Kidney (tissue), 13 donors: ENCODE measurements at regions not wholly inside any gene's neighbourhood (a gene's known extent, or its start where the extent isn't known, plus 50 kb on each side); places are given as distances from the start of the nearest gene placed in this dataset.
A peak's percentile ranks its signal among the peaks of the same experiment; 100 is the strongest.
"Not testable (repeated sequence)": the region's sequence is repeated elsewhere in the genome, so short reads cannot be mapped to it uniquely, and the experiment has no call there.

Source experiments
- DNase-seq, 5 donors: peaks; one replicate each; pipeline ENCODE4 v3.0.0-alpha.2; 2013 to 2020
- FAIRE-seq: peaks from 2 replicates; lab custom pipeline; 2012; peaks lifted over from hg19 to GRCh38; lab: Jason Lieb, UNC
- H3K27ac ChIP-seq, 2 donors: one replicate each; pipeline ENCODE4 v1.7.0; 2013; ENCODE audit warnings: low read depth in 2 of 2, low read length in 2 of 2, inconsistent platforms in 1 of 2
- H3K27me3 ChIP-seq: one replicate; pipeline ENCODE4 v1.7.1; 2013; ENCODE audit warnings: low read length, inconsistent platforms; ENCODE audit not compliant: control insufficient read depth, insufficient read depth
- H3K36me3 ChIP-seq, 3 donors: one replicate each; pipeline versions ENCODE4 v1.7.0 to v1.7.1; 2013; ENCODE audit warnings: low read length in 3 of 3, control low read depth in 1 of 3, inconsistent platforms in 1 of 3; ENCODE audit not compliant: insufficient read depth in 3 of 3, control insufficient read depth in 2 of 3
- H3K4me1 ChIP-seq, 3 donors: one replicate each; pipeline versions ENCODE4 v1.7.0 to v1.7.1; 2013; ENCODE audit warnings: low read length in 3 of 3, inconsistent platforms in 1 of 3, low read depth in 1 of 3; ENCODE audit not compliant: control insufficient read depth in 2 of 3, insufficient read depth in 2 of 3
- H3K4me3 ChIP-seq, 3 donors: one replicate each; pipeline versions ENCODE4 v1.7.0 to v1.8.1; 2013; ENCODE audit warnings: low read length in 3 of 3, control low read depth in 1 of 3, inconsistent platforms in 1 of 3
- H3K9ac ChIP-seq, 3 donors: one replicate each; pipeline versions ENCODE4 v1.7.0 to v1.7.1; 2013; ENCODE audit warnings: low read length in 3 of 3, control low read depth in 1 of 3, inconsistent platforms in 1 of 3
- H3K9me3 ChIP-seq, 3 donors: one replicate each; pipeline versions ENCODE4 v1.7.0 to v1.7.1; 2013; ENCODE audit warnings: low read length in 3 of 3, control low read depth in 1 of 3, inconsistent platforms in 1 of 3; ENCODE audit not compliant: control insufficient read depth in 2 of 3, insufficient read depth in 1 of 3
- CTCF ChIP-seq: IDR thresholded peaks from 3 replicates; pipeline ENCODE4 v1.5.1; 2012; ENCODE audit warnings: mild to moderate bottlenecking, moderate library complexity, borderline replicate concordance; ENCODE audit not compliant: insufficient read depth; ENCODE audit errors: extremely low read depth
- intact Hi-C: fragments of 100-400 bp; cut with DNase I; formaldehyde crosslinking; loops from one replicate; pipeline ENCODE4 v1.11.1; 2022
- donor health status: control.
- donor health status: control.
- donor health status: control.
- donor health status: control.
- donor health status: control.
- donor health status: DM: yes; HTN: yes; CAD: no.
- donor health status: Normal renal cell carcinoma (clear cell type).

GRCh38 chrX:38954520-38954919, 153.3 kb downstream of the MID1IP1 start:
- no peaks in the 10 kb centered on the region for H3K4me1 ChIP-seq
- no peak overlapping the region for H3K27ac ChIP-seq
- no peak overlapping the region for H3K4me3 ChIP-seq
- H3K9me3 ChIP-seq, result no peaks in the 10 kb centered on the region
- H3K36me3 ChIP-seq, result no peaks in the 10 kb centered on the region
- intact Hi-C loops, result no loop called here
- H3K9ac ChIP-seq, result no peak overlapping the region
- no peaks in the 10 kb centered on the region for H3K27me3 ChIP-seq
- no peak for TF ChIP-seq CTCF
- DNase-seq, result no peak
- no peak for FAIRE-seq

- Histone ChIP-seq H3K9ac (no peak overlapping the region), H3K4me3 (no peak overlapping the region), H3K4me1 (peaks cover 0 to 3% (median 0%) of the 10 kb centered on the region in 3 donors), H3K27ac (no peak overlapping the region), H3K9me3 (no peaks in the 10 kb centered on the region), H3K36me3 (no peaks in the 10 kb centered on the region), H3K27me3 (no peaks in the 10 kb centered on the region)
- DNase-seq (peak in 3 of 5 donors; percentile 24 to 31 (median 26)), FAIRE-seq (no peak)
- intact Hi-C loops, result no loop called here
- no peak for TF ChIP-seq CTCF
Observed at GRCh38 chrX:38959736-38960135, 158.5 kb downstream of the MID1IP1 start.

DNA sequence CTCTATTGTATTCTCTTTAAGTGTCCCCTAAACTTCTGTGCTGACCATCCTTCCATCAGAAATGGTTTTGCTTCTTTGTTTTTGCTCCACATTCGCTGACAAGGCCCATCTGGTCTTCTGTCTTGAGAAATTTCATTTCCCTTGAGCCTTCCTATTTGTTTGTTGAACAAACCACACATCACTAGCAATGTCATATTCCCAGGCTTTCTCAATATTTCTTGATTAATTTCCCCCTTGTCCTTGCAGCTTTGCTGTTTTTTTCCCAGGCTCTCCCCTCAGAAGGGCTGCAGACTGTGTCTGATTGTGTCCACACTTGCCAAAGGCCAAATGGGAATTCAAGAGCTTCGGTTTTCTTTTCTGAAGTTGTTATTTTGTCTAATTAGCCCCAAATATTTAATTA, 158.9 kb downstream of the MID1IP1 start:
- FAIRE-seq (no peak), DNase-seq (peak in 2 of 5 donors; percentile 32 to 68)
- Histone ChIP-seq H3K4me3 (no peak overlapping the region), H3K4me1 (peaks cover 0 to 3% (median 0%) of the 10 kb centered on the region in 3 donors), H3K36me3 (no peaks in the 10 kb centered on the region), H3K27me3 (no peaks in the 10 kb centered on the region), H3K27ac (no peak overlapping the region), H3K9ac (no peak overlapping the region), H3K9me3 (no peaks in the 10 kb centered on the region)
- intact Hi-C loops, result no loop called here
- TF ChIP-seq CTCF, result no peak

DNA sequence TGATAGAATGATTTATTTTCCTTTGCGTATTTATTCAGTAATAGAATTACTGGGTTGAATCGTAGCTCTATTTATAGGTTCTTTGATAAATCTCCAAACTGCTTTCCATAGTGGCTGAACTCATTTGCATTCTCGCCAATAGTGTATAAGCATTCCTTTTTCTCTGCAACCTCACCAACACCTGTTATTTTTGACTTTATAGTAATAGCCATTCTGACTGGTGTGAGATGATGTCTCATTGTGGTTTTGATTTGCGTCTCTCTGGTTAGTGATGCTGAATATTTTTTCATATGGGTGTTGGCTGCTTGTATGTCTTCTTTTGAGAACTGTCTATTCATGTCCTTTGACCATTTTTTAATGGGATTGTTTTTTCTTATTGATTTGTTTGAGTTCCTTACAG, 160.7 kb downstream of the MID1IP1 start:
- FAIRE-seq, result no peak
- no peaks in the 10 kb centered on the region for H3K27me3 ChIP-seq

DNA sequence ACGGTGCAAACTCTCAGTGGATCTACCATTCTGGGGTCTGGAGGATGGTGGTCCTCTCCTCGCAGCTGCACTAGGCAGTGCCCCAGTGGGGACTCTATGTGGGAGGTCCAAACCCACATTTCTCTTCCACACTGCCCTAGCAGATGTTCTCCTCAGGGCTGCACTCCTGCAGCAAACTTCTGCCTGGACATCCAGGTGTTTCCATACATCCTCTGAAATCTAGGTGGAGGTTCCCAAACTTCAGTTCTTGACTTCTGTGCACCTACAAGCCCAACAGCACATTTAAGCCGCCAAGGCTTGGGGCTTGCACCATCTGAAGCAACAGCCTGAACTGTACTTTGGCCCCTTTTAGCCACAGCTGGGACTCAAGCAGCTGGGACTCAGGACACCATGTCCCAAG, 162.0 kb downstream of the MID1IP1 start:
- H3K27ac ChIP-seq, DNase-seq, H3K27me3 ChIP-seq, FAIRE-seq, H3K9me3 ChIP-seq, H3K36me3 ChIP-seq, intact Hi-C loops, H3K4me3 ChIP-seq, H3K9ac ChIP-seq, H3K4me1 ChIP-seq: not testable (repeated sequence)

More for the DNA sequence above, 160.7 kb downstream of the MID1IP1 start:
- H3K9me3 ChIP-seq, result no peaks in the 10 kb centered on the region
- intact Hi-C loops, result no loop called here
- no peak for TF ChIP-seq CTCF
- DNase-seq, result no peak
- no peak overlapping the region for H3K9ac ChIP-seq
- no peaks in the 10 kb centered on the region for H3K36me3 ChIP-seq
- H3K4me3 ChIP-seq, result no peak overlapping the region
- peaks cover 0 to 3% (median 0%) of the 10 kb centered on the region in 3 donors for H3K4me1 ChIP-seq
- no peak overlapping the region for H3K27ac ChIP-seq
